Stimulated activated CD4-positive, alpha-beta T cell treated with anti-CD3 and anti-CD28 coated beads, Interleukin-1b, Interleukin-23, amount 100 ng/mL, for 1 hour (primary cell): ENCODE measurements at regions not wholly inside any gene's neighbourhood (a gene's known extent, or its start where the extent isn't known, plus 50 kb on each side); places are given as distances from the start of the nearest gene placed in this dataset.
"Not testable (repeated sequence)": the region's sequence is repeated elsewhere in the genome, so short reads cannot be mapped to it uniquely, and the experiment has no call there.

Experiments used
- DNase-seq, 2 donors: peaks; one replicate each; pipeline ENCODE4 v3.0.0-alpha.2; 2020; ENCODE audit warnings: low read depth in 2 of 2

- DNase-seq = no peak
Measured at GRCh38 chr9:6160579-6160978, 55.0 kb upstream of the IL33 start.

- DNase-seq = no peak
Measured at GRCh38 chr9:6153425-6153824, 62.2 kb upstream of the IL33 start.

- DNase-seq = no peak
Measured at GRCh38 chr9:6152788-6153187, 62.8 kb upstream of the IL33 start.

GRCh38 chr9:6150483-6150882 lies 65.1 kb upstream of the IL33 start:
- DNase-seq = no peak

GRCh38 chr9:6149315-6149714 lies 66.3 kb upstream of the IL33 start:
- no peak for DNase-seq

GRCh38 chr9:6147846-6148245 lies 67.8 kb upstream of the IL33 start:
- no peak for DNase-seq

GRCh38 chr9:6144947-6145346 lies 70.7 kb upstream of the IL33 start:
- no peak for DNase-seq

- DNase-seq = no peak
Measured at GRCh38 chr9:6142799-6143454, 72.7 kb upstream of the IL33 start.

GRCh38 chr9:6135780-6136179 lies 79.8 kb upstream of the IL33 start:
- DNase-seq = not testable (repeated sequence)

GRCh38 chr9:6134661-6135180 lies 80.9 kb upstream of the IL33 start:
- no peak for DNase-seq

- no peak for DNase-seq
Measured at GRCh38 chr9:6133346-6134063, 82.1 kb upstream of the IL33 start.

- DNase-seq = no peak
Measured at GRCh38 chr9:6132650-6133049, 83.0 kb upstream of the IL33 start.

GRCh38 chr9:6128030-6128429 lies 87.6 kb upstream of the IL33 start:
- no peak for DNase-seq

GRCh38 chr9:6126377-6126776 lies 89.2 kb upstream of the IL33 start:
- DNase-seq = no peak

- DNase-seq = no peak
Measured at GRCh38 chr9:6123416-6123815, 92.2 kb upstream of the IL33 start.

- DNase-seq = no peak
Measured at GRCh38 chr9:6121707-6122106, 93.9 kb upstream of the IL33 start.

- no peak for DNase-seq
Measured at GRCh38 chr9:6114424-6114823, 99.0 kb upstream of the RANBP6 start.

- no peak for DNase-seq
Measured at GRCh38 chr9:6113819-6114218, 98.4 kb upstream of the RANBP6 start.

GRCh38 chr9:6113312-6113711 lies 97.9 kb upstream of the RANBP6 start:
- no peak for DNase-seq

- no peak for DNase-seq
Measured at GRCh38 chr9:6109986-6110385, 94.6 kb upstream of the RANBP6 start.

GRCh38 chr9:6109571-6109970 lies 94.1 kb upstream of the RANBP6 start:
- DNase-seq = no peak

- DNase-seq = no peak
Measured at GRCh38 chr9:6106711-6107339, 91.4 kb upstream of the RANBP6 start.

GRCh38 chr9:6105738-6106137 lies 90.3 kb upstream of the RANBP6 start:
- DNase-seq = no peak
